ENCODE measurements at regions not wholly inside any gene's neighbourhood (a gene's known extent, or its start where the extent isn't known, plus 50 kb on each side); places are given as distances from the start of the nearest gene placed in this dataset.

GRCh38 chr1:54479251-54479650 is 68.8 kb upstream of the ACOT11 start:
- no peak overlapping the region for H2AFZ ChIP-seq (ENCODE audit: low read depth, low read length, poor library complexity, severe bottlenecking)
- H3K4me2 ChIP-seq (ENCODE audit: low read length) = no peak overlapping the region
- ChIA-PET POLR2A (no interaction called here), CTCF (no interaction called here), RAD21 (ENCODE audit: low non-redundant PET in 1 of 2, low total read pairs in 2 of 2, uncharacterized antibody in 2 of 2, unreplicated experiment in 2 of 2) (no interaction called here)
- no peaks in the 10 kb centered on the region for H3K79me2 ChIP-seq (ENCODE audit: insufficient read depth, low read length)
- no peaks in the 10 kb centered on the region for H3K27me3 ChIP-seq (ENCODE audit: insufficient read depth, low read length)
- H3K9ac ChIP-seq (ENCODE audit: low read length) = no peak overlapping the region
- H4K20me1 ChIP-seq (ENCODE audit: insufficient read depth) = no peaks in the 10 kb centered on the region
- no peak overlapping the region for H3K27ac ChIP-seq (ENCODE audit: low read depth, low read length)
- H3K9me2 ChIP-seq (ENCODE audit: insufficient read depth) = no peaks in the 10 kb centered on the region
- H3K4me3 ChIP-seq (replicated peaks in 1 of 2; ENCODE audit: low read depth in 1 of 2, low read length in 2 of 2) = no peak overlapping the region
- intact Hi-C loops (cut with micrococcal nuclease) = no loop called here
- DNase-seq (ENCODE audit: low read depth, low spot score) (no peak), ATAC-seq (no peak)
- no peaks in the 10 kb centered on the region for H3K36me3 ChIP-seq (ENCODE audit: control insufficient read depth in 1 of 2, insufficient read depth in 2 of 2, low read length in 2 of 2)
- TF ChIP-seq ELF1 (IDR thresholded peaks at IDR 0.05; ENCODE audit: borderline replicate concordance, low read depth) (no peak), RAD21 (IDR thresholded peaks at IDR 0.05; ENCODE audit: low read depth) (no peak), EZH2phosphoT487 (IDR thresholded peaks at IDR 0.05; ENCODE audit: borderline replicate concordance) (no peak), TCF7L2 (IDR thresholded peaks at IDR 0.05; ENCODE audit: borderline replicate concordance, extremely low read depth, insufficient read depth, insufficient read length) (no peak), SP1 (IDR thresholded peaks at IDR 0.05; ENCODE audit: low read depth) (no peak), POLR2AphosphoS5 (IDR thresholded peaks at IDR 0.05; ENCODE audit: low read depth, low read length) (no peak), EGR1 (IDR thresholded peaks at IDR 0.05; ENCODE audit: low read depth) (no peak), CTCF (IDR thresholded peaks at IDR 0.05 in 2 of 3, conservative IDR thresholded peaks at IDR 0.05 in 1 of 3; ENCODE audit: borderline replicate concordance in 1 of 3, insufficient read depth in 1 of 3, low read depth in 2 of 3, low read length in 2 of 3) (no peak), MAX (IDR thresholded peaks at IDR 0.05) (no peak), POLR2A (IDR thresholded peaks at IDR 0.05; ENCODE audit: borderline replicate concordance, extremely low read depth, insufficient read depth, insufficient read length) (no peak), SIN3A (IDR thresholded peaks at IDR 0.05; ENCODE audit: low read depth) (no peak), JUND (IDR thresholded peaks at IDR 0.05) (no peak), YY1 (IDR thresholded peaks at IDR 0.05; ENCODE audit: extremely low read depth, insufficient replicate concordance, low read depth, low read length) (no peak)
- no TSS peak for BruUV-seq (replicated peaks)
- H3K9me3 ChIP-seq (ENCODE audit: control insufficient read depth in 1 of 2, insufficient read depth in 1 of 2, low read depth in 1 of 2, low read length in 2 of 2) = no peaks in the 10 kb centered on the region
- no peaks in the 10 kb centered on the region; a peak in 1 of 4 replicates for H3K4me1 ChIP-seq (ENCODE audit: control insufficient read depth in 1 of 2, insufficient read depth in 2 of 2, low read length in 2 of 2)
